Ecto neural progenitor cell (in vitro differentiated cells): ENCODE measurements at regions not wholly inside any gene's neighbourhood (a gene's known extent, or its start where the extent isn't known, plus 50 kb on each side); places are given as distances from the start of the nearest gene placed in this dataset.
"Not testable (repeated sequence)": the region's sequence is repeated elsewhere in the genome, so short reads cannot be mapped to it uniquely, and the experiment has no call there.

Experiments
- DNase-seq: peaks from one replicate; pipeline ENCODE4 v3.0.0-alpha.2; 2018; ENCODE audit warnings: low spot score

DNA sequence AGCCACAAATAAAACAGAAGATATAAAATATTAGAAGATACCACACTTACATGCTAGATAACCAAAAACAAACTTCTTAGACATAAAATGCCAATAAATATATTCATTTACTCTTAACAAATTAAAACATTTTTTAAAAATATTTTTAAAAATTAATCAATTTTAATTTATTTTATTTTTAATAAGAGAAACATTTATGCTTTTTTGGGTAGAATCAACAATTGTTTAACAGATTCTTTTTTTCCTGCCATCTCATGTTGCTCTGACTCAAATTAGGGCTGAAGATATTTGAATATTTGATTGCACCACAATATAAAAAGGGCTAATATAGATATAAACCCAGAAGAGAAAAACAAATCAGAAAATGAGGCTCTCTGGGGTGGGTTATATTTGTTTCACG lies 172.6 kb downstream of the GOLGA6L6 start:
- no peak for DNase-seq

DNA sequence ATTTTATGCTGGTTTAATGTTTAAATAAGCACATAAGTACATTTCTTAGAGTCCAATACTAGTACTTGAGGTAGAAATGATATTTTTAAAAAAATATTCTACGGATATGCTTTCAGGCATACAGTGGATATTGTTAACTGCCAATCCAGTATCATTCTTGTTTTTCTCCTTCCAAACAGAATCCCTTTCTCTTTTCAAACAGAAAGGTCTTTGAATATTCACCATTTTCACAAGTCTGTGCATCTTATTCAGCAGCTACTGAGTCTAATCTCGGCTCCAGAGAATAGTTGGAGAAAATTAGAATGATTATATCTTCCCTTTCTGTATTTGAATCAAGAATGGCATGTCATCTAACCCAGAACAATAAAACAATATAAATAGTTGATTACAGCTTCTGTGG lies 174.5 kb downstream of the GOLGA6L6 start:
- DNase-seq, result no peak

DNA sequence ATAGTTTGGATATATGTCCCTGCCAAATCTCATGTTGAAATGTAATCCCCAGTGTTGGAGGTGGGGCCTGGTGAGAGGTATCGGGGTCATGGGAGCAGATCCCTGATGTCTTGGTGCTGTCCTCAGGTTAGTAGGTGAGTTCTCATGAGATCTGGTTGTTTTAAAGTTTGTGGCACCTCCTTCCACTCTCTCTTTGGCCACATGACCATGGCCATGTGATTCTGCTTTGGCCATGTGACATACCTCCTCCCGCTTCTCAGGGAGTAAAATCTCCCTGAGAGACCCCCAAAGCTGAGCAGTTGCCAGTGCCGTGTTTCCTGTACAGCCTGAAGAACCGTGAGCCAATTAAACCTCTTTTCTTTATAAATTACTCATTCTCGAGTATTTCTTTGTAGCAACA lies 178.0 kb downstream of the GOLGA6L6 start:
- not testable (repeated sequence) for DNase-seq

DNA sequence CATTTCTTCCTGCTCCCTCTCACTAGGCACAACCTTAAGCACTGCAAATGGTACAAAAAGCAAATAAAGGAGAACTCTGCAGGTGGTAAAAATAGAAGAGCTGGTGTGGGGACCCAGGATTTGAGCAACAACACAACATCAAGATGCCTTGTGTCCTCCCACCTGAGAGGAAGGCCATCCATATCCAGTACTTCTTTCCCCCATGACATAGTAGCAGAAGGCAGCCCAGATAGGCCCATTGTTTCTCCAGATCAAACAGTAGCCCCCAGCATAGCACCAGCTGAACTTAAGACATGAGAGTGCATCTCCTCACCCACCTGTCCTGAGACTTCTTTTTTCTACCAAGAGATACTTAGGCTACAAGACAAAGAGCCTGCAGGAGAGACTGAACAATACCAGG lies 180.5 kb downstream of the GOLGA6L6 start:
- DNase-seq, result no peak

DNA sequence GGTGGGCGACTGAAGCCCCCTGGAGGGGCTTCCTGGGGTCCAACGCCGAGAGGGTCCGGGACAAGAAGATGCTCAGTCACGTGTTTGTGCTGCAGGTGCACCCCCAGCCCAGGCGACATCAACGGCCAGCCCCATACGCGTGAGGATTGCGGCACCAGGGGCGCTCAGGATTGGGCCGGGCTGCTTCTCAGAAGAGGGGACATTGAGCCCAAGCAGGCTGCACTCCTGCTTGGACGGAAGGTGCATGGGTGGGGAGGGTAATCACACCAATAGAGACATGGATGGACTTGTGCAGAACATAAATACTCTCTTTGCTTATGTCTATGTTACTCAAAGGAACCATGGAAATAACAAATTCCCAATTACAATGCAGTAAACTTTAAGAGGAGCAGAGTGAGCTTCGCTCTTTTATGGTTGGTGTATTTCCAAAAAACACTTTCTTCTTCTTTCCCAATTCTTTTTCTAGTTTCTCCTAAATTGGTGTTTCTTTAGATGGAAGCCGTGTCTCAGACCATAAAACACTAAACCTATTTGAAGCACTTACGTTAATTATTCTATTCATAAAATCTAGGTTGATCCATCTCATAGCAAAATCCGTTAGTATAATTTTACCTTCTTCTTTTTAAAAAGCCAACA lies 182.7 kb downstream of the GOLGA6L6 start:
- DNase-seq, result no peak

DNA sequence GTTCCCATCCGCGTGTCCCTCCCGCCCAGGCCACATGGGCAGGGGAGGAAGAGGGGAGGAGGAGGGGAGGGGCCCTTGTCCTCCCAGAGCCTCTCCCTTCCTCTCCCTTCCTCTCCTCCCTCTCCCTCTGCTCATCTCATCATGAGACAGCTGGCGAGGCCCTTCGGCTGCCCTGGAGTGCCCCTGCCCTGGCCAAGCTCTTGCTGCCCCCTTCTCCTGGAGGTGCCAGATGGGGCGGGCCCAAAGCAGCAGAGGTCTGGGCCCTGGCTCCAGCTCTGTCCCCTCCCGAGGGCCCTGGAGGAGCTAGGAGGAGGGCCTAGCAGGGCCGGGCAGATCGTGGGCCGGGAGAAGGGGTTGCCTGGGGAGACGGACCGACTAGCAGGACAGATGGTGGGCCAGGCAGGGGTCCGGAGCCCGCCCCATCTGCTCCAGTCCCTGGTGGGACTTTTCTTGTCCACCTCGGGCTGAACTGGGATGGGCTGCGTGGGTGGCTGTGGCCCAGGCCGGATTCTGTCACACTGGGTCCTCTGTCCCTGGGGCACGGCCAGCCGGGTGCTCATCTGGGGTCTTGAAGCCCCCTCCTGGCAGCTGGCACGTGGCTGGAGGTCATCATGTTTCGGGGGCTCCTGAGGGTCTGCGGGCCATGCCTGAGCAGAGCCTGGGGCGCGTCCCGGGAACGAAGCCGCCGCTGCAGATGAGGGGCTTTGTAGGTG lies 183.4 kb downstream of the GOLGA6L6 start:
- peak; percentile 49 for DNase-seq

DNA sequence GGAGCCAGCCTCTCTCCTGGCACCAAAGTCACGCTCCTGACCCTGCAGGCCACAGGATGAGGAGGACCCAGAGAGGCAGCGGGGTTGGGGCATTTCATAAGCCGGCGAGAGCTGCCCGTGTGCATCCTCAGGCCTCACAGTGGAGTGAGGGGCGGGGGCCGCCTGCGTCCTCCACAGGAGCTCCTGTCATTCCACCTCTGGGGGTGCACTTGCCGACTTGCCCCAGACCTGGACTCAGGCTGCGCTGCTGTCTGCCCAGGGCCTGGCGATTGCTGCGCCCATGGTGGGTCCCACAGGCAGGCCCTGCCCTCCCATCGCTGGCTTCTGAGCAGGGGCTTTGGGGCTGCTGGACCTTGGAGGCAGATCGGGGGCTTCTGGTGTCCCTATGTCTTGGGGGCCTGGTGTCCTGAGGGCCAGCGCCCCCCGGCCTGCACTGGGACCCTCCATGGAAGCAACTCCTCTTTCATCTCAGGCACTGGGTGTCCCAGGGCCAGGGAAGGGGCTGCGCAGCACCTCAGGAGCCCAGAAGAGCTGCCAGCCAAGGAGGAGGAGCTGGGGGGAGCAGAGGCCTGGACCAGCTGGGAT lies 184.0 kb downstream of the GOLGA6L6 start:
- peak; percentile 53 for DNase-seq

DNA sequence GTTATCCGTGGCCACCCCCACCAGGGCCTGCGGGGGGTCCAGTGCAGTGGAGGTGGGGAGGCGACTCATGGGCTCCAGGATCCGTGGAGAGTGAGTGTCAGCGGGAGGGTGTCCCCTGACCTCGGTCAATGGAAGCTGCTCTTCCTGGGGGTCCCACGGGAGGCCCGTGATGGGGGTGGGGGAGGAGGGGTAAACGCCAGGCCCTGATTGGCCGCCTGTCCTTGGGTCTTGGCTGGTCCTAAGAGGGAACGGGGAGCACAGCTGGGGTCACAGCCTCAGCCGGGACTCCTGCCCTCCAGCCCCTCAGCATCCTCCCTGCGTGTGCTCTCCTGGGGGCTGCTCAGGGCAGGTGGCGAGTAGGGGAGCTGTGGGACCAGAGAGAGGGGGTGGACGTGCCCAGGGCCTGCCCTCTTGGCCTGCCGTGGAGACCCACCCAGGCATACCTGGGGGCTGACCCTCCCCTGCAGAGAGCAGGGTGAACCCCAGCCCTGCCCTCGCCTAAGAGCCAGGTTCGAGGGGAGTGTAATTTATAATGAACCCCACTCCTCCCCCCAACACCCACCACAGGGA lies 184.6 kb downstream of the GOLGA6L6 start:
- DNase-seq, result peak; percentile 52

DNA sequence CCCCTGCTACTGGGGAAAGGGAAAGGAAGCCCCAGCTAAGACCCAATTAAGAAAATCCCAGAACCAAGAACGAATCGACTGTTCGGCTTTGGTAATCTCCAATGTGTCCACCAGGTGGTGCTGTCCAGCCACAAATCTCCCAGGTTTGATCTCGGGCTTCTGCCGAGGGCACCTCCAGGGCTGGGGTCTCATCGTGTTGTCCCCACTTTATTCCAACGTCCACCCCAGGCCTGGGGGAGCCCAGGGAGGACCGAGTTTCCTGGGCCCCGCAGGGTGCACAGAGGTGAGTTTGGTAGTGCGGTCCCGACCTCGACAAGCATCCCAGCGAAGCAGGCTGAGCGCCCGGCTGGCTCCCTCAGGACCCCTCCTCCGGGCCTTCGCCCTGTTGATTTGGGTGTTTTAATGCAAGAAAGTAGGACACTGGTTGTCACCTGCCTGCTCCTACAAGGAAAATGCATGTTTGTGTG lies 185.1 kb downstream of the GOLGA6L6 start:
- DNase-seq, result peak; percentile 56

DNA sequence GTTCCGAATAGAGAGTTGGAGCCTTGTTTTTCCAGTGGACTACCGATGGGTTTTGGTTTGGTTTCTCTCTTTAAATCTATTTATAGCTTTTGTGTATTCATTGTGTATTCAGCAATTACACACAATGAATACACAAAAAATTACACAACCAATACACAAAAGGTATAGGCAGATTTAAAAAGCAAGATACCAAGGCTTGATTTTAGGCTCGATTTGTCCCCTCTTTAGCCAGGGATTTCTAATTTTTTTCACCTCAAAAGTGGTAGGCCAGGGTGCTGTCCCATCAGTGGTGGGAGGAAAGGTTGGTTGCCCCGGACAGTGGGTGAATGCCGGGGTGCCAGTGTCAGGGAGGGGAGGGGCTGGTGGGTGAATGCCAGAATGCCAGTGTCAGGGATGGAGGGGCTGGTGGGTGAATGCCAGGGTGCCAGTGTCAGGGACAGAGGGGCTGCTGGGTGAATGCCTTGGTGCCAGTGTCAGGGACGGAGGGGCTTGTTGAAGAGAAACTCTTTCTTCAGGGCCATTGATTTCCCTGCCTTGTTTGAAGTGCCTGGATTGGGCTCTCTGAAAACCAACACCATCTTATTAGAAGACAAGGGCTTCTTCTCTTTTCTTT lies 186.2 kb downstream of the GOLGA6L6 start:
- peak; percentile 46 for DNase-seq

DNA sequence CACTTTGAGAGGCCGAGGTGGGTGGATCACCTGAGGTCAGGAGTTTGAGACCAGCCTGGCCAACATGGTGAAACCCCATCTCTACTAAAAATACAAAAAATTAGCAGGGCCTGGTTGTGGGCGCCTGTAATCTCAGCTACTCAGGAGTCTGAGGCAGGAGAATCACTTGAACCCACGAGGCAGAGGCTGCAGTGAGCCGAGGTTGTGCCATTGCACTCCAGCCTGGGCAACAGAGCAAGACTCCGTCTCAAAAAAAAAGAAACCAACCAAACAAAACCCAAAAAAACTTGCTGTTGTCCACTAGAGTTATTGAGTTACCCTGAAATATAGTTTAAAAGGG lies 186.7 kb downstream of the GOLGA6L6 start:
- DNase-seq, result not testable (repeated sequence)

DNA sequence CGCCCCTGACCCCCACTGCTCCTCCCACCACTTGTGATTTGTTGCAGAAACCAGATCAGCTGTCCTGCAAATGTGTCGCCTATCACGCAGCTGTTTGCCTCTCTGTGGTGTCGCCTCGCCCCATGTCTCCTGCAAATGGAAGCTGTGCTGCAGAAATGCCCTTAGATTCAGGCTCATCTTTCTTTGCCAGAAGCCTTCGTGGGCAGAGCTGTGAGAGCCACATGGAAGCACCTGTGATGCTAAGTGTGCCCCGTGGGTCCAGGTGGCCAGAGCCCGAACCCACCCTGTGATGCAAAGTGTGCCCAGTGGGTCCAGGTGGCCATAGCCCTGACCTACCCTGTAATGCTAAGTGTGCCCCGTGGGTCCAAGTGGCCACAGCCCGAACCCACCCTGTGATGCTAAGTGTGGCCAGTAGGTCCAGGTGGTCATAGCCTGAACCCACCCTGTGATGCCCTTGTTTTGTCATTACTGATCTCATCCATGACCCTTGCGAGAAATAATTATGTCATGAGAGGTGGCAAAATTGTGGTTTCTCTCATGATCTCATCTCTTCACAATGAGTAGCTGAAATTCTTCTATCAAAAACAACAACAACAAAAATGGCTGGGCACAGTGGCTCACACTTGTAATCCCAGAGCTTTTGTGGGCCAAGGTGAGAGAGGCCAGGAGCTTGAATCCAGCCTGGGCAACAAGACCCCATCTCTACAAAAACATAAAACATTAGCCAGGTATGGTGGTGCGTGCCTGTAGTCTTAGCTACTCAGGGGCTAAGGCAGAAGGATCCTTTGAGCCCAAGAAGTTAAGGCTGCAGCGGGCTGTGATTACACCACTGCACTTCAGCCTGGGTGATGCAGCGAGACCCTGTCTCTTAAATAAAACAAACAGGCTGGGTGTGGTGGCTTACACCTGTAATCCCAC lies 187.4 kb downstream of the GOLGA6L6 start:
- peak; percentile 52 for DNase-seq

DNA sequence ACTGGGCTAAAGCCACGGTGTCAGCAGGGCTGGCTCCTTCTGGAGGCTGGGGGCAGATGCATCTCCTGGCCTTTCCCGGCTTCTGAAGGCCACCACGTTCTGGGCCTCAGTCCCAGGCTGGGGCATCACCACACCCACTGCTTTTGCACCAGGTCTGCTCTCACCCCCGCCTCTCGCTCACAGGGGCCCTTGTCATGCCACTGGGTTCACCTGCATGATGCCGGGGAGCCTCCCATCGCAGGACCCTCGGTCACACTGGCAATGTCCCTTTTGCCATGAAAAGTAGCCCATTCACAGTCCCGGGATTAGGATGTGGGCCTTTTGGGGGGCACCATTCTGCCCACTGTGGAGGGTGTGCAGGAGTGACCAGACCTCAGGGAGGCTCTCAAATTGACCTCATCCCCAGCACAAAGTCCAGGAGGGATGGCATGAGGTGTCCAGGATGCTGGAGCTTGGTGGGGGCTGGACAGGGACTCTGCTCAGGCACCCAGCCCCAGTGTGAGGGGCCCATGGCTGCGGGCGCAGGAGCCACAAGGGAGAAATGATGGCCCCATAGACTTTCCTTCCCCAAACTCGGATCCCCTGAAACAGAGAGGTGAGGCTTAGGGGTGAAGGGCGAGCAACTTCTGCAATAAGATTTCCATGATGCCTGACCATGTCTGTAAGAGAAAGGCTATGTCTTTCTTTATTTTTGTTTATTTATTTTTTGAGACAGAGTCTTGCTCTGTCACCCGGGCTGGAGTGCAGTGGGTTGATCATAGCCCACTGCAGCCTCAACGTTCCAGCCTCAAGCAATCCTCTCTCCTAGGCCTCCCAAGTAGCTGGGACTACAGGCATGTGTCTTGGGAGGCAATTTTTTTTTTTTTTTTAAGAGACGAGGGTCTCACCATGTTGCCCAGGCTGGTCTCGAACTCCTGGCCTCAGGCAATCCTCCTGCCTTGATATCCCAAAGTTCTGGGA lies 189.1 kb downstream of the GOLGA6L6 start:
- DNase-seq, result peak; percentile 45

DNA sequence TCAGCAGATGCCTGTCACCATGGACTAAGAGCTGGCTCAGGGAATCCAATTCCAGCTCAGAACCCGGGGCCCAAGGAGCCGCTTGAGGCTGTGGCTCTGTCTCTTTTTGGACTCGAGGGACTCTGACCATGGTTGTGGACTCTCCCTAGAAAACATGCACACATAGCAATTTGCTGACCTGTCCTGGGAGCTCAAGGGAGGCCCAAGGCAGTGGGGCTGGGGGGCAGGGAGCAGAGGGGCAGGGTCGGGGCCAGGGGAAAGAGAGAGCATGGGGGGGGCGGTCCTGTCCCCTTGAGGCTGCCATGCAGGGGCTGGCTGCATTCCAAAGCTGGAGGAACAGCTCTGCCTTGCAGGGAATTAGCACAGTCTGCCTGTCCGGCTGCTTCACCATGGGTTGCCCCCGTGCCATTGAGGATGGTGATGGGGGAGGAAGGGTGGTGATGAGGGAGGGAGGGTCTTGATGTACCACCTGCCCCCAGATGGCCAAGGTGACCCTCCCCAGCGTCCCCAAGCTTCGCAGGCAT lies 190.1 kb downstream of the GOLGA6L6 start:
- peak; percentile 48 for DNase-seq

DNA sequence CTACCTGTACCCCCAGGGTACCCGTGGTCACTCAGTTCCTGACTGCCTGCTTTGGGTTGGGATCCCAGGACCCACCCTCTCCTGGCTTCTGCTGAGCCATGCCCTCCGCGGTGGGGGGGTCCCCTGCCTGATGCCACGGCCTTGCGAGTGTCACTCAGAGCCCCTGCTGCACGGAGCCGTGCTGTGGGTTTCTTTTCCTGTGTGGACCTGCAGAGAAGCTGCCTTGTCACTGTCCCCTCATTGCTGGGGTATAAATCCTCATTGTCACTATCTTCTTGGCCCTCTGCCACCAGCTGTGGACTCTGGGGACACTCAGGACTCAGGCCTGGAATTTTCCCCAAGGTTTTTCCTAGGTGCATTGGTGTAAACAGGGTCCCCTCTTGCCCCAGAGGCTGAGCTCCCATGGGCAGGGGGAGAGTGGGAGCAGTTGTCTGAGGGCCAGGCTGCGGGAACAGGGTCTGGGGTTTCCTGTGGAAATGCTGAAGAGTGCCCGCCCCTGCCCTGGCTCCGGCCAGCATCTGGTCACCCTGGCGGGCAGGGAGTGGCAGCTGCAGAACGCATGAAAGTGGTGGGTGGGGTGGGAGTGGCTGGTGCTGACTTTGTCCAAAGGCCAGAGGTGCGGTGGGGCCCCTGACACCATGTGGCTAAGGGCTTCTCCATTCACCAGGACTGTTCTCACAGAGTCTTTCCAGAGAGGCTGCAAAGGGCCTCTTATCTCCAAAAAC lies 191.7 kb downstream of the GOLGA6L6 start:
- DNase-seq, result peak; percentile 51

DNA sequence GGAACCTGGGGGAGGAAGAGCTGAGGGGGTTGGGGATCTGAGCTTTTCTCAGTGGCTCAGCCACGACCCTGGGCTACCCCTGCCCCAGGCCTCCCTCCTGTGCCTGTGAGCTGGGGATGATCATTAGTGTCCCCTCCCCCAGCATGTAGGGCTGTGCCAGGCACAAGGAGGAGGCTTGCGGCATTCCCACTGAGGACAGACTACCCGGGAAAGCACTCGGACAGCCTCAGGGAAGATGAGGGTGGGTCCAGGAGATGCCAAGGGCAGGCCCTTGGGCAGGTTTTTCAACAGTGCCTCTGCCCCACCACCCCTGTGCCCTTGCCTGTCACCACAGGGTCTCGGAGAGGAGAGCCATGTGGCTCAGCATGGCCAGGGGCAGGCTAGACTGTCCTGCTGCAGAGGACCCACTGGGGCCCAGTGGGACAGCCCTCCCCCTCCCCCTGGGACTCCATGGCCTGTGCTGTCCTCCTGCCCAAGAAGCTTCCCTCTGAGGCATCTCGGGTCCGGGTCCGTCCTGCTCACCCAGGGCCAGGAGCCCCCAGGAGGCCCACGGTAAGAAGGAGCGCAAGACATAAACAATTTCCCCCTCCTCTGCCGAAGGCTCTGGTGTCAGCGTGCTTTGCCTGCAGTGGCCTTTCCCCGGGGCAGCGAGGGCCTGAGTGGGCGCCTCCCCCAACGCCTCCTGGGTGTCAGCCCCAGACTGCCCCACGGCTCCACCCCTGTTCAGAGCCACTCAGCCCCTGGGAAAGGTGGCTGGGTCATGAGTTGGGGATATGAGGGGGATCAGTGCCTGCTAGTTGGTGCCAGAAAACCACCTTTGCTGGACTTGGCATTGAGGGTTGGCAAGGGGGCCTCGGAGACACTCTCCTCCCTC lies 192.5 kb downstream of the GOLGA6L6 start:
- DNase-seq, result peak; percentile 52

DNA sequence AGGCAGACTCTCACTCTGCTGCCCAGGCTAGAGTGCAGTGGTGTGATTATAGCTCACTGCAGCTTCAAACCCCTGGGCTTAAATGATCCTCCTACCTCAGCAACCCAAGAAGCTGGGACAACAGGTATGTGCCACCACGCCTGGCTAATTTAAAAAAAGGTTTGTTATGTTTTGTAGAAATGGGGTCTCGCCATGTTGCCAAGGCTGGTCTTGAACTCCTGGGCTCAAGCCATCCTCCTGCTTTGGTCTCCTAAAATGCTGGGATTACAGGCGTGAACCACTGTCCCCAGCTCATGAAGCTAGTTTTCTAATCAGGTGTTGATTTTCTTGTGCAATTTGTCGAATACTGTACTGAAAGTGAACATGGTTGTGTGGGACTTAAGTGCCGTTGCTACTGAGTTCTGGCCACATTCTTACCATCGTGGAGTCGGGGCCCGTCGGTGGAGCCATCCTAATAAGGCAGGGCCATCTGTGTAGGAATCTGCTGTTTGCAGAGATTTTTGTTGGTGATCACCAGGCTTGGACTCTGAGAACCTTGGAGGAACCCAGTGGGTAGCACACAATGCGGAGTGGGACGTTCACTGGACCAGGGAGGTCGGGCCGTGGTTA lies 193.2 kb downstream of the GOLGA6L6 start:
- DNase-seq, result peak; percentile 38
